HG02981 (cell line): ENCODE measurements at regions not wholly inside any gene's neighbourhood (a gene's known extent, or its start where the extent isn't known, plus 50 kb on each side); places are given as distances from the start of the nearest gene placed in this dataset.

ENCODE experiments used
- ATAC-seq: cut with Tn5 transposase; IDR thresholded peaks from one replicate; pipeline ENCODE4 v1.9.1; 2021; ENCODE audit warnings: mild to moderate bottlenecking, moderate library complexity; ENCODE audit not compliant: unreplicated experiment

DNA sequence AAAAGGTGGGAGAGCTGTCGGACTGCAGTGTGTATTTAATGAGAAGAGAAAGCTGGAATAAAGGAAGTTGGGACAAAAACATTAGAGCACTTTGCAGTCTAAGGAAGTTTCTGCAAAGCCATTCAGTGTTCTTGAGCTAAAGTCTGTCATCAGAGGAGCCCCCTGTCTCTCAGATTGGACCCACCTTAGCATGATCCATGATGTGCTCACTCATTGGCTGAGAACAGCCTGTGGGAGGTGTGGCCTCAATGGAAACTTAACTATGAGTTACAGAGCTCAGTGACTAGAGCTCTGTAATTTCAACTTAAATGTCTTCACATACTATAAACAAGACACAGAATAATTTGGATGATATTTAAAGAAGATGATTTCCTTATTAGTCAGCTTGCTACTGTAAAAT lies 437.0 kb downstream of the BTBD3 start:
- no peak for ATAC-seq

- no peak for ATAC-seq
These were observed 437.5 kb downstream of the BTBD3 start for GRCh38 chr20:12355185-12355584.

DNA sequence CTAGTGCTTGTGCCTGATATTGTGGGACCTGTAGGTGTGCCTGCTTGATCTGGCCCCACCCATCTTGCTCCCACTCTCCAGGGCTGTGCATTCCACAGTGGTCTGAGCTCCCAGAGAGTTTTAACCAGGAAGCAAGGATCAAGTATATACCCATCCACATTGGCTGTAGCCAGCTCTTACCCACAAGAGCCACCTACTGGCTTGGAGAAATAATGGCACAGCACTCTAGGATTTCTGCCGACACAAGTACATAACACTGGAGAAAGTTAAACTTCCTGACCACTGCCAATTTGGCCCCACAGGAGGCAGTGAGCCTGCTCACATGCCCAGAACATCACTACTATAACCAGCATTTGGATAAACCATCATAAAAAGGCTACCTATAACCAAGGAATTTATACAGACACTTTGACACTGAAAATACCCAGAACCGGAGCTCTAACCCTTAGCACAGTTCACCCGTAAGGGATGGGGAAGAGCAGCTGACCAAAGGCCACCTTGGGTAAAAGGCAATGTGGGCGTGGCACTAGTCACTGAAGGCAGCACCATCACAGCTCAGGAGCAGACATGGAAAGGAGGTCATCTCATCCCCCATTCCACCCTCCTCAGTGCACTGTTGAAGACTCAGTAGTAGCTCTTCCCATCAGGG lies 440.4 kb downstream of the BTBD3 start:
- ATAC-seq: no peak

- no peak for ATAC-seq
These were observed 440.9 kb downstream of the BTBD3 start for GRCh38 chr20:12358655-12359009.

- ATAC-seq: no peak
These were observed 454.3 kb downstream of the BTBD3 start for GRCh38 chr20:12371990-12372389.

DNA sequence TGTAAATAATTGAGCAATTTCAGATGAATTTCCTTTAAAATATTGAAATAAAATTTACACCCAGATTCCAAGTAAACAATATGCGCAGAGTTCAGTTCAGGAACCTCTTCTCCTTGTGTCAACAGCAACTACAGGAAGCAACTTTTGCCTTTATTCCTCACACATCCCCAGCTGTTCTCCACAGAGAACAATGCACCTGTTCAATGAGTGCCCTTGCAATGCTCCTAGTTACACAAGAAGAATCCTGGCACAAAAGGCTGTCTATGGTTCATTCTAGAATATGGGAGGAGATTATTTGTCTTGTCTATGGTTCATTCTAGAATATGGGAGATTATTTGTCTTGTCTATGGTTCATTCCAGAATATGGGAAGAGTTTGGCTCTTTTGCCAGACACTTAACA lies 454.9 kb downstream of the BTBD3 start:
- ATAC-seq: no peak

- ATAC-seq: no peak
These were observed 458.3 kb downstream of the BTBD3 start for GRCh38 chr20:12375967-12376366.

DNA sequence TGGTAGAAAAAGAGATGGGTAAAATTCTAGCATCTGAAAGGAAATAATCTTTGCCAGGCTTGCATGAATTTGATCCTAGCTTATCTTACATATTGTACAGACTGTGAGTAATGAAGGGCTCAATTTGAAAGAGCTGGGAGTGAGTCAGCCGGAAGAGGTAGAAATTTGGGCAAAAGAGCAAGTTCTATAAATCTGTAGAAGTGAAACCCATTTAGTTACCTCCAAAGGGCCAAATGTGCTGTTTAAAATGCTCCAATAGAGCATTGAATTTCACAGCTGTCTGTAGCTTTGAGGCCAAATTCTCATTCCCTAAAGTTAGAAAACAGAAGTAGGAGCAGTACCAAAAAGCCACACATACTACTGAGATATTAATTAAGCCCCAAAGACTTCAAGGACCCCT lies 466.1 kb downstream of the BTBD3 start:
- ATAC-seq: no peak

GRCh38 chr20:12386821-12387220 lies 469.1 kb downstream of the BTBD3 start:
- ATAC-seq: no peak

DNA sequence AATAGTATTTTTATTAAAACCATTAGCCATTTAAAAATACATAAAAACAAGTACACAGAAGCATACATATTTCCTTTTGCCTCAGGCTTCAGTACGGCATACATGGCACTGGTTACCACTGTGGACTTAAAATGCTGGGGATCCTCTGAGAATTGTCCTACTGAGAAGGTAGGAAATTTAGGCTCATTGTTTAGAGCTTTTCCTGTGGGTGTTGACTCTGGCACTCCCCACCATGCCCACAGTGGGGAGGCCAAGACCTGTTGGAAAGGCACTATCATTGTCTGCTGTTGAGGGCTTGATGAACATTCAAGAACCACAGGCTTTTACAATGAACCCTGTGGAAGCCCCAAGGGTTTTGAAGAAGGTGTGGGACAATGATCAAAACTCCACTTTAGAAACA lies 473.4 kb downstream of the BTBD3 start:
- no peak for ATAC-seq

DNA sequence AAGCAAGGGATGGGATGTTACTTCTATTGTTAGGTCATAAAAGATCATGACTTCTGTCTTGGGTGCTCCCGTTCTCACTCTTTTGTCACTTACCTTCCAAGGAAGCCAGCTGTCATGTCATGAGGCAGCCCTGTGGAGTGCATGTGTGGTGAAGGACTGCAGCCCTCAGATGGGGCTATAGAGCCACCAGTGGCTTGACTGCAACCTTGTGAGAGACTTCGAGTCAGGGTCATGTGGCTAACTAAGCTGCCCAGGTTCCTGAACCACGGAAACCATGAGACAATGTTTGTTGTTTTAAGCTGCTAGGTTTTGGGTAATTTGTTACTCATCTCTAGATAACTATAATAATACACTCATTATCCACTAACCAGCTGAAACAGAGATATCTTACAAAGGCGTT lies 477.1 kb downstream of the BTBD3 start:
- ATAC-seq: no peak

- ATAC-seq: no peak
These were observed 477.7 kb downstream of the BTBD3 start for GRCh38 chr20:12395353-12395752.

DNA sequence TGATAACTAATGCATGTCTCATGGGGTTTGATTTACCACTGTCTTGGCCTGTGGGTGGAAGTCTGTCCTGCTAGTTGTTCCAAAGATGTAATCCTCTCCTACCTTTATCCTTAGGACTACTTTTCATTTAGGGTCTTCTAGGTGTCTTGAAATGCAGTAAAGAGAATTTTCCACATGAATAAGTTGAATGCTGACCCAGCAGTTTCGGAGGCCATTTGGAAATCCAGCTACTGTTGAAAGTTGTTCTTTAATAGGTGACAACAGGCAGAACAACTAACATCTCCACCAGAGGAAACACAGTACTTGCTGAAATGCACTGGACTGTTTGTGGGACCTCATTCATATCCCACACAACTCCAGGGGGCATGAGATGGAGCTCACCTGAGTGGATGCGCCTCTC lies 478.1 kb downstream of the BTBD3 start:
- no peak for ATAC-seq

GRCh38 chr20:12399110-12399836 lies 481.6 kb downstream of the BTBD3 start:
- ATAC-seq: no peak

GRCh38 chr20:12404941-12405340 lies 487.2 kb downstream of the BTBD3 start:
- no peak for ATAC-seq

DNA sequence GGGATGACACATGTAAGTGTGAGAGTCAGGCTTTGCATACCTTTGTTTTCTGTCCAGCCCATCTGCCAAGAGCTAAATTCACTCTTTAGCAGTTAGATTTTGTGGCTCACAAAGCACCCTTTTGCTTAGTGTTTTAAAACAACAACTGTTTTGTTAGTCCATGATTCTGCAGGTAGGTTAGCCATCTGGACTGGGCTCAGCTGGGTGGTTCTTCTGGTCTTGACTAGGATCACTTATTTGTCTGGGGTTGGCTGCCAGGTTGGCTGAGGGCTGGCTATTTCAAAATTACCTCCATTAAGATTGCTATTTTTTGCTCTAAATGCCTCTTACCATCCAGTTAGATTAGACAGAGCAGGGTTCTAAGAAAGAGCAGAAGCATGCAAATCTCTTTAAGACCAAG lies 489.3 kb downstream of the BTBD3 start:
- no peak for ATAC-seq

GRCh38 chr20:12409501-12409900 lies 491.8 kb downstream of the BTBD3 start:
- ATAC-seq: no peak

DNA sequence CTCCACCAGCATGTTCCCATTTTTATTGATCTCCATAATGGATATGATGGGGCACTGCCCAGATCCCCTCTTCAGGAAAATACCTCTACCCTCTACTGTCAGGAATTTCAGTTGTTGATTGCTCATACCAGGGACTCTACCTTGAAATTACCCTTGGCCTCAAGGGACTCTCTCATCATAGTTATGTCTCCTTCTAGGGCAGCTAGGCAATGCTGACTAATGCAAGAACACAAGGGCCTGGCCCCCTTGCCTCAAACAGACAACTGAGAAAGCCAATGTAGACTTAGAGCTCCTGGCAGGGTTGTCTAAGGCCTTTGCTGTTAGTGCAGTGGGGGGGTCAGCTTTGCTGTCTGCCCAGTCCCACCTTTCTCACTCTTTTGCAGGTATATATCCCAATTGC lies 493.1 kb downstream of the BTBD3 start:
- no peak for ATAC-seq

DNA sequence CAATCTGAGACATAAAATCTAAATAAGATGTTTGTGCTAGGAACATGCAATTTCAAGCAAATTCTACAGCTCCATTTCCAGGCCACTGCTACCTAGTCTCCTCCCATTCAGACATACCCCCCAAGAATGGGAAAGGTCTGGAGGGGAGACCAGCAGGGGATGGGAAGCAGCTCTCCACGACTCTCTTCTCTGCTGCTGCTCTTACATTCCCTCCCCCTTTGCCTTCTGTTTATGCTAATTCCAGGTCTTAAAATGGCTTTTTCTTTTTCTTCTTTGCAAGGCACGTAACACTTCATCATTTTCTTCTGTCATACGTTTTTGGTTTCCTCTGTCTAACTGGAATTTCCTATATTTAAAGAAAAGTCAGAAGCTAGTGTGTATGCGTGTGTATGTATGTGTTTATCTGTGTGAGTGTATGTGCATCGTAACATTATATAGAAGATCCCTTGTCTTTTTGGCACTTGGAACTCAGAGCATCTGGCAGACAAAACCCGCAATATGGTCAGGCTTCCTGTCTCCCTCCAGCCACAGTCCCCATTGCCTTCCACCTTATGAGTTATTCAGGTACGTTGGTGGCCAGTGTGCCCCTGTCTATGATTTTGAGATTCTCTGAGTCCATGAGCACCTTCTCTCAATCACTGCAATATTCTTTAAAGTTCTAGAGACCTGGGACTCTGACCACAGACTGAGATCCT lies 493.7 kb downstream of the BTBD3 start:
- ATAC-seq: no peak

GRCh38 chr20:12413116-12413515 lies 495.4 kb downstream of the BTBD3 start:
- no peak for ATAC-seq

- ATAC-seq: no peak
These were observed 497.0 kb downstream of the BTBD3 start for GRCh38 chr20:12414446-12415274.
